SH-SY5Y (cell line): ENCODE measurements at regions not wholly inside any gene's neighbourhood (a gene's known extent, or its start where the extent isn't known, plus 50 kb on each side); places are given as distances from the start of the nearest gene placed in this dataset.

ENCODE experiments used
- GATA2 ChIP-seq: IDR thresholded peaks from 2 replicates; pipeline ENCODE4 v1.6.1; 2011; ENCODE audit warnings: mild to moderate bottlenecking, low read depth, low read length
- GATA3 ChIP-seq: IDR thresholded peaks from 2 replicates; pipeline ENCODE4 v1.6.1; 2011; ENCODE audit warnings: low read depth, mild to moderate bottlenecking, low read length, moderate library complexity

- TF ChIP-seq GATA2 = no peak
- no peak for TF ChIP-seq GATA3
These were observed 129.3 kb downstream of the TMA16 start for GRCh38 chr4:163623787-163624186.
